Activated naive CD8-positive, alpha-beta T cell treated with anti-CD3 and anti-CD28 coated beads for 36 hours (primary cell): ENCODE measurements at regions not wholly inside any gene's neighbourhood (a gene's known extent, or its start where the extent isn't known, plus 50 kb on each side); places are given as distances from the start of the nearest gene placed in this dataset.

Experiments
- DNase-seq: peaks from one replicate; pipeline ENCODE4 v3.0.0; 2021
- H3K27ac Mint-ChIP-seq: one replicate; pipeline ENCODE4 v1.8.0; 2022; ENCODE audit warnings: mild to moderate bottlenecking, moderate library complexity, mixed read lengths
- H3K27me3 Mint-ChIP-seq: one replicate; pipeline ENCODE4 v1.8.0; 2022; ENCODE audit warnings: mild to moderate bottlenecking, mixed read lengths
- H3K36me3 Mint-ChIP-seq: one replicate; pipeline ENCODE4 v1.8.0; 2021; ENCODE audit warnings: mild to moderate bottlenecking, mixed read lengths
- H3K4me1 Mint-ChIP-seq: one replicate; pipeline ENCODE4 v1.8.0; 2021; ENCODE audit warnings: mixed read lengths
- H3K4me3 Mint-ChIP-seq: one replicate; pipeline ENCODE4 v1.8.0; 2022; ENCODE audit warnings: mild to moderate bottlenecking, moderate library complexity, mixed read lengths
- H3K9me3 Mint-ChIP-seq: one replicate; pipeline ENCODE4 v1.8.0; 2022; ENCODE audit warnings: mixed read lengths

DNA sequence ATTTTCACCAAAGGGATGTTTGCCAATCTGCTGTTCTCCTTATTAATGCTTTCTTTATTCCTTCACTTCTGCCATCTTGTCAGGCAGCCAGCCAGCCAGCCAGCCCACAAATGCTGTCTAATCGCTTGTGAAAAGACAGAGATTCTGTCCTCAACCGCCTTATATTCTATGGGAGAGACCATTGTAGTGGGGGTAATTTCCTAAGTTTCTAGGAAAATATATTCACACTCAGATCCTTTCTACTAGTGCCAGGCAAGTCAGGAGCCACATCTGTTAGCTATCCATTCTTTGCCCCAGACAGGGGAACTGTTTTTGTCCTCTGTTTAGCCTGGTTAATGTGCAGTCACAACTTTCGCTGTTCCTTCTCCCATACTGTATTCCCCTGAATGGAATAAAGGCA, 1023.1 kb downstream of the ADGRL2 start:
- H3K27me3 Mint-ChIP-seq = peaks cover 4% of the 10 kb centered on the region
- DNase-seq = no peak
- H3K4me3 Mint-ChIP-seq = no peak overlapping the region
- H3K27ac Mint-ChIP-seq = no peak overlapping the region
- H3K4me1 Mint-ChIP-seq = peaks cover 6% of the 10 kb centered on the region
- no peaks in the 10 kb centered on the region for H3K36me3 Mint-ChIP-seq
- H3K9me3 Mint-ChIP-seq = no peaks in the 10 kb centered on the region

DNA sequence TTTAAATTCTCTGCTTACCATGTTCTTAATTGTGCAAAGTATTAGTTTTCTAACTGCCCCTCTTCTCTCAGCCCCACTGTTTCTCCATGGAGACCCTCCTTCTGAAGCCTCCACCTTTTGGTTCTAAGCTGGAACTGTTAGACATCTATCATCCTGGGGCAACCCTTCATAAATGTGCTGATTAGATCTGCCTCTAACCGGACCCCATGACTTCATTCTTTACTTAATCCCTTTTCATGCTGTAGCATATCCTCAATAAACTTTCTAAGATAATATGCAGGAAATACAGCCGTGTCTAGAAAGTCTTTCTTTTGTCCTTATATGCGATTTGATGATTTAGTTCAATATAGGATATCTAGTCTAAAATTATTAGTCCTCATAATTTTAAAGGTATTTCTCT, 1020.1 kb downstream of the ADGRL2 start:
- H3K27ac Mint-ChIP-seq = no peak overlapping the region

DNA sequence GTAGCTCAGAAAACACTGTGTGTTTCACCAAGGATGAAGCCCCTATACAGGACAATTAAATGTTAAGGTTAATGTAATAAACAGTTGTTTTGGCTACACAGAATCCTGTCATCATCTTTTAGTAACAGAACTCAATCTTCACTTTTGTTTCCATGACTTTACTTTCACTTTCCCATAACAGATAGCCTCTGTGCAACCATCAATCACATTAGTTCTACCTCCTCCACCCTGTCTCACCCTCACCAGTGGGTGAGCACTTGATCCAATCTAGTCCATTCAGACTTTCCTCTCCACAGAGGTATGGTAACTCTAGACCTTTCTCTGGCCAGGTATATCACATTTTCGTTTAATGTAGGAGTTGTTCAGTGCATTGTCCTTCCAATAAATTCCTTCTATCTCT, 1018.5 kb downstream of the ADGRL2 start:
- Mint-ChIP-seq H3K4me1 (peaks cover 8% of the 10 kb centered on the region), H3K4me3 (no peak overlapping the region), H3K36me3 (no peaks in the 10 kb centered on the region), H3K27ac (no peak overlapping the region), H3K9me3 (no peaks in the 10 kb centered on the region), H3K27me3 (peaks cover 8% of the 10 kb centered on the region)
- peak; percentile 1 for DNase-seq

More for the DNA sequence above, 1020.1 kb downstream of the ADGRL2 start:
- H3K27me3 Mint-ChIP-seq = peaks cover 8% of the 10 kb centered on the region
- H3K36me3 Mint-ChIP-seq = no peaks in the 10 kb centered on the region
- H3K9me3 Mint-ChIP-seq = no peaks in the 10 kb centered on the region
- H3K4me1 Mint-ChIP-seq = peaks cover 8% of the 10 kb centered on the region
- H3K4me3 Mint-ChIP-seq = no peak overlapping the region
- no peak for DNase-seq

DNA sequence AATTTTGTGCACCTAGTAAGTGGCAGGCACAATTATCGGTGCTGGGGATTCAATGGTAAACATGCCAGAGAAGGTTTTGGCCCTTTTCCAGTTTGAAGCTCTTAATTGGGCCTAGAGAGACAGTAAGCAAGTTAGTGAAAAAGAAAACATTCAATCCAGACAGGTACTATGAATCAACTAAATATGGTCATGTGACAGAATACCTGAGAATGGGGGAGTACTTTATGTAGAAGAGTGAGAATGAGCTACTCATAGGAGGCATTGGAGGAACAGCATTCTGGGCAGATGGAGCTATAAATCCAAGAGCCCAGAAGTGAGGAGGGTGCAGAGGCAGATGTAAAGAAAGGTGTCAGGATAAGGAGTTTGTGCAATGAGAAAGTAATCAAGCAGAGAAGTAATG, 1017.9 kb downstream of the ADGRL2 start:
- no peak overlapping the region for H3K4me3 Mint-ChIP-seq
- H3K27ac Mint-ChIP-seq = peak overlapping the region; percentile 7
- peaks cover 8% of the 10 kb centered on the region for H3K27me3 Mint-ChIP-seq
- H3K36me3 Mint-ChIP-seq = no peaks in the 10 kb centered on the region
- no peak for DNase-seq
- H3K9me3 Mint-ChIP-seq = no peaks in the 10 kb centered on the region
- H3K4me1 Mint-ChIP-seq = peaks cover 8% of the 10 kb centered on the region

DNA sequence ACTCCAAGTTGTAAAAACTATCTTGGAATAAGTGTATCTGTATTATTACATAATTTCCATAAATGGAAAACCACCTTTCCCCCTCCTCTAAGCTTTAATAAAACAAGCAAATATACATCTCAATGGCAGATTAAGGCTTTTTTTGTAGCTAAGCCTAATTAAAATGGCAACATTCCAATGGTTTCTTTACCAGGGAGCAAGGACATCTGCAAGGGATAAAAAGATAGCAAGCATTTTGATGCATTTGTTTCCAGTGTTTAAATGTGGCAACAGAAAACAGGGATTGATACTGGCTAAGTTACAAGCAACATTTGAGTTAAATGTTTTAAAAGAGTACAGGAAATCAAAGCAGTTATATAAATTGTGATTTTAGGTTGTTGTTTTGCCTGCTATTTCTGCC, 1012.7 kb downstream of the ADGRL2 start:
- no peaks in the 10 kb centered on the region for H3K4me1 Mint-ChIP-seq
- no peak overlapping the region for H3K27ac Mint-ChIP-seq
- peaks cover 8% of the 10 kb centered on the region for H3K27me3 Mint-ChIP-seq
- no peaks in the 10 kb centered on the region for H3K36me3 Mint-ChIP-seq
- no peaks in the 10 kb centered on the region for H3K9me3 Mint-ChIP-seq
- no peak overlapping the region for H3K4me3 Mint-ChIP-seq
- DNase-seq = no peak

DNA sequence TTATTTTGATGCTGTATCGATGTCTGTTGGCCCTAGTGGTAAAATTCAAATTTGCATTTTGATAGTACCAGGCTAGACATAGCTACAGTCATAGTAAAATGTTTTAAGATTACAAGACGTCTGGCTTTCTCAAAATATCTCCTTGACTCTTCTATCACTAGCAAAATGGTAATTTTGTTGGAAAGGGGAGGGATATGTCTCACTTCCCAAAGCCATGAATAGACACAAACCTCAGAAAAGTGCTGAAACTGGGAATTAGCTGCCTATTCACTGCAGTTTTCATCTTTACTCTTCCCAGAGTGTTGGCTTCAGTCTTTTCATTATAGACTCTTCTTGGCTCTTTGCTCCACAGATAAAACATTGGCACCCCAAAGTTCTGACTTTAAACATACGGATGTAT, 1009.9 kb downstream of the ADGRL2 start:
- Mint-ChIP-seq H3K27me3 (no peaks in the 10 kb centered on the region), H3K9me3 (no peaks in the 10 kb centered on the region), H3K36me3 (no peaks in the 10 kb centered on the region), H3K4me1 (no peaks in the 10 kb centered on the region), H3K27ac (no peak overlapping the region), H3K4me3 (no peak overlapping the region)
- DNase-seq = no peak

DNA sequence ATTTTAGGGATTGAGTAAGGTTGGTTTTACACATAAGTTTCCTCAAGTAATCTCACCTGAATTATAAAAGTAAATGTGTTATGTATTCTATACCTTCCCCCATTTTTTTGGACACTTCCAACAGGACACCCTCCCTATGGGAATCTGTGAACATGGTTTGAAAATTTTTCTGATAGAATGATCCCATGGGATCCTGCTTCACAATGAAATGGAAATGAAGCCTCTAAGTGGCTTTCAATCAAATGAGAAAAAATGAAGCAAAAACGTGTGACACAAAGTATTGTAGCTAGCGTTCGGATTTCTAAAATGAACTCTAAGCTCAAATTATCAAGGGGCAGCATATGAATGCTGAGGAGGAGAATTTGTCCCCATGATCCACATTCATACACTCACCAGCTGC, 1006.8 kb downstream of the ADGRL2 start:
- Mint-ChIP-seq H3K4me3 (no peak overlapping the region), H3K27ac (no peak overlapping the region), H3K36me3 (no peaks in the 10 kb centered on the region), H3K27me3 (peaks cover 7% of the 10 kb centered on the region), H3K9me3 (no peaks in the 10 kb centered on the region), H3K4me1 (no peaks in the 10 kb centered on the region)
- DNase-seq = no peak

DNA sequence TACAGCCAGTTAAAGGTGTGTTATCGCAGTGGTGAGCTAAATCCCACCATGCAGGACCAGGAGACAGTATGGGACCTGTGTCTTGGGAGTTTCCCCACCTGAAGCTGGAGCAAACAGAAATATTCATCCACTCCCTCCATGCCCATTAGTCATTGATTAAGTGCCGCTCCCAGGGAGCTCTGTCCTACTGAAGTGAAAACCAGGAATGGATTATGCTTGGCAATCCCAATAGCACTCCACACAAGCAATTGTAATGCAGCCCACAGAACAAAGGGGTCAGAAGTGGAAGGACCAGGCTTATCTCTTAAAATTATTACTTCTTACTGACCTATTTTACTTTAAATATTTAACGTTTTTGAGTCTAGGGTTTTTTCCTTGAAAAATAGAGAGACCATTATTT, 1005.4 kb downstream of the ADGRL2 start:
- Mint-ChIP-seq H3K4me3 (no peak overlapping the region), H3K4me1 (no peaks in the 10 kb centered on the region), H3K9me3 (no peaks in the 10 kb centered on the region), H3K27ac (no peak overlapping the region), H3K27me3 (peaks cover 7% of the 10 kb centered on the region), H3K36me3 (no peaks in the 10 kb centered on the region)
- no peak for DNase-seq

DNA sequence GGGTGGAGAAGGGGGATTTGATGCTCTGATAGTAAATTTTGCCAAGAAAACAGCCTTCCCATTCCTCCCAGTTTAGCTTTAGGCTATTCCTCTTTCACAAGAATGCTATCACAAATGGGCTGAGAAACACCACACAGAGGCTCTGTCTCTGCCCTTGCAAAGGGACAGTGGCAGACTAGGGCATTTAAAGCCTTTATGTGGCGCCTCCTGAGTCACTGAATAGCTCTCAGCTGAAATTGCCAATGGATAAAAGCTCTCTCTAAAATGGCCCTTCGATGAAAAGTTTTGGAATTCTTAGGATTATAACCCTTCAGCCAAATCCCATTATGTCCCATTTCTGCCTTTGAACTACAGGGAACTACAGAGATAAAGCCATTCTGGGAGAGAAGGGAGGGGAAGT, 1000.4 kb downstream of the ADGRL2 start:
- Mint-ChIP-seq H3K36me3 (no peaks in the 10 kb centered on the region), H3K4me3 (no peak overlapping the region), H3K27ac (no peak overlapping the region), H3K9me3 (peaks cover 3% of the 10 kb centered on the region), H3K4me1 (no peaks in the 10 kb centered on the region), H3K27me3 (peaks cover 7% of the 10 kb centered on the region)
- DNase-seq = no peak

DNA sequence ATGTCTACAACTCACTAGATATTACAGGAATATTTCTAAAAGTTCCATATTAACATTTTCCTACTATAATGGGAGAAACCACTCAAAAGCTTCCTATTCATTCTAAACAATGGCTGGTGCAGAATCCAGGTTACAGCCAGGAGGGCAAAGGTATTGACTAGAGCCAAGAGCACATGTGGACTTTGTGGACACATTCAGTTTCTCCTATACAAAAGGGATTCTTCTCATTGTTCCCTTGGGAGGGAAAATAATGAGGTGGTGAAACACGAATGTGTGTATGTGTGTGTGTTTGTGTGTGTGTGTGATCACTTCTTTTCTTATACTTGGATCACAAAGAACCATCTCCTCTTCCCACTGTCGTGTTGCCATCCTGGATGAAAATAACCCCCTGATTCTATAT, 1000.0 kb downstream of the ADGRL2 start:
- Mint-ChIP-seq H3K27me3 (peaks cover 7% of the 10 kb centered on the region), H3K4me1 (no peaks in the 10 kb centered on the region), H3K27ac (no peak overlapping the region), H3K9me3 (peaks cover 3% of the 10 kb centered on the region), H3K36me3 (no peaks in the 10 kb centered on the region), H3K4me3 (no peak overlapping the region)
- DNase-seq = no peak

DNA sequence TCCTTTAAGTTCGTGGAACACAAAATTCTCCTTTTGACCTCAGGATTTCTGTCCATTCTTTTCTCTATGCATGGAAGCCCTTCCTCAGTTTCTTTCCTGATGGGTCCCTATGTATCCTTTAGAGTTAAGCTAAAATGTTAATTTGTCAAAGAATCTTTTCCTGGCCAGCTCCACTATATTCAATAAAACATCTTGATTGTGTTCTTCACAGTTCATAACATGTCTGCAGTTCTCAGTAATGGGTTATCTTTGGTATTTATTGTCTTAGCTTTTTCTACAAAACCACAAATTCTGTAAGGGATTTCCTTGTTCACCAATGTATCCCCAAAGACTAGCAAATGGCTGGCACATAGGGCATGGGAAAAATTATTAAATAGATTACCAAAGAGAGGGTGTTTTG, 998.5 kb downstream of the ADGRL2 start:
- Mint-ChIP-seq H3K4me3 (no peak overlapping the region), H3K36me3 (no peaks in the 10 kb centered on the region), H3K27ac (no peak overlapping the region), H3K4me1 (no peaks in the 10 kb centered on the region), H3K9me3 (peaks cover 3% of the 10 kb centered on the region), H3K27me3 (no peaks in the 10 kb centered on the region)
- no peak for DNase-seq

DNA sequence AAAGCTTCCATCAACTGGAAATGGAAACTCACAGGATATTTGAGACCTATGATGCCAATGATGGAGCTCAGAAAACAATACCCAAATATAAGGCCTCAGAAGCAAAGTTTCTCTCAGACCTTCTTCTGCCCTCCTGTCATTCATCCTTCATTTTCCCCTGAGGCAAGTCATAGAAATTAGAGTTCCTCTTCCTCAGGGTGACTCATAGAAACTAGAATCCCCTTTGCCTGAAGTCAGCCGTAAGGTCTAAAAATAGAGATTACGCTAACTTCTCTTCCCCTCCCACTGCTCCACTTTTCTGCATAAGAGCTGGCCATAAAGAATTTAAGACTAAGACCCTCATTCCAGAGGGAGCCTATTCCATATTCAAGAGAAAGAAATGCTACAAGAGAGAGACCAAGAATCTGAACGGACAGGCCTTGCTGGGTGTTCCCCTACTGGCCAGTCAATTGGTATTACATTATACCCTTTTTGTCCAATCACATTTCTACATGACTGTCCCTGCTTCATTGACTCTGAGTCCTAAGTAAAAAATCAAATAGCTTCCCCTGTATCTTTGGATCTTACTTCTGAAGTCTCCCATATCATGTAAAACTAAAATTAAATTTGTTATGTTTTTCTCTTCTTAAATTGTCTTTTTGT, 994.9 kb downstream of the ADGRL2 start:
- no peak overlapping the region for H3K27ac Mint-ChIP-seq
- no peaks in the 10 kb centered on the region for H3K27me3 Mint-ChIP-seq
- no peaks in the 10 kb centered on the region for H3K36me3 Mint-ChIP-seq
- H3K9me3 Mint-ChIP-seq = peaks cover 8% of the 10 kb centered on the region
- no peaks in the 10 kb centered on the region for H3K4me1 Mint-ChIP-seq
- H3K4me3 Mint-ChIP-seq = no peak overlapping the region
- DNase-seq = no peak

DNA sequence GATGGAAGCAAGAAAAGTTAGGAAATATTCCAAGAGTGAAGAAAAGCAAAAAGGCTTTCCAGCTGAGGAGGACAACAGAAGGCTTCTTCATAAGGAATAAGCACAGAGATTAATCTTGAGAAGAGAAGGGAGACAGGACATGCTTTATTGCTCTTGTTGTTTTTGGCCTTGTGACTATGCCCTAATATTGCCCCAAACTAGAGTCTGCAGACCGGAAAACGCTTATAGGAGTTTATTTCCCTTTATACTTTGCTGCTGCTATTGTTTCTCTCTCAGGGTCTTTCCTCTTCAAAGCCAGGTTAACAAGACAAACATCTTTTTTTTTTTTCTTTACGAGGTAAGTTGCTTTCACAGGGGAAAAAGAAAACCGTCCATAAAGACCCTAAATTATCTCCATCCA, 991.4 kb downstream of the ADGRL2 start:
- H3K4me1 Mint-ChIP-seq = no peaks in the 10 kb centered on the region
- peaks cover 4% of the 10 kb centered on the region for H3K27me3 Mint-ChIP-seq
- H3K9me3 Mint-ChIP-seq = peaks cover 7% of the 10 kb centered on the region
- no peaks in the 10 kb centered on the region for H3K36me3 Mint-ChIP-seq
- DNase-seq = no peak
- H3K27ac Mint-ChIP-seq = no peak overlapping the region
- no peak overlapping the region for H3K4me3 Mint-ChIP-seq

DNA sequence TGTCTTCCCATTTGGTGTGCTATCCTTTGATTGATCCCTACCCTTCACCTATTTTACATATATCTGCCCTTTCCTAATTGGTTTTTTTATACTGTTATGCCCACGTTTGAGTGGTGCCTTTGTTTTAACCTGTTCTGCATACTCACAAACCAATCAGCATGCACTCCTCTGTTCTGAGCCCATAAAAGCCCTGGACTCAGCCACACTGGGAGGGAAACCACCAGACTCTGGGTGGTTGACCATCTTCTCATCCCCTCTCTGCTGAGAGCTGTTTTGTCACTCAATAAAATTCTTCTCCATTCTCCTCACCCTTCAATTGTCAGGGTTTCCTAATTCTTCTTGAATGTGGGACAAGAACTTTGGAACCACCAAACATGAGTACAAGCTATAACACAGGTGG, 989.8 kb downstream of the ADGRL2 start:
- H3K36me3 Mint-ChIP-seq = no peaks in the 10 kb centered on the region

DNA sequence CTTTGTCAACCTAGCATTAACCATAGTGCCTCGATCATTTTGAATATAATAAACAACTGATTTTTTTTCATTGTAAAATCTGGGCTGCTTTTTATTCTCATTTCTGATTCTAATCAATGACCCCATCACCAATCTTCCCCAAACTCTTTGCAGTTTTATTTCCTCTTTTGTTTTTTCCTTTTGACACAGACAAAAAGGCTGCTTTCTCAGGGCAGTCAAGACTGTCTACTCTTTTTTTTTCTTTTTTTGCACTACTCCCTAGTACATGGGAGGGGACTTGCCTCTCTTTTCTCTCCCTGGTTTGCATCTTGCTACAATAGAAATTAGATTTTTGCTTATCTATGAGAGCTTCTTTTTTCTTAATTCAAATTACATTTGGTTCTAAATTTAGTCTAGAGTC, 987.9 kb downstream of the ADGRL2 start:
- Mint-ChIP-seq H3K9me3 (peaks cover 7% of the 10 kb centered on the region), H3K4me1 (no peaks in the 10 kb centered on the region), H3K4me3 (no peak overlapping the region), H3K36me3 (no peaks in the 10 kb centered on the region), H3K27ac (no peak overlapping the region), H3K27me3 (peaks cover 4% of the 10 kb centered on the region)
- DNase-seq = no peak

More for the DNA sequence above, 989.8 kb downstream of the ADGRL2 start:
- Mint-ChIP-seq H3K4me3 (no peak overlapping the region), H3K9me3 (peaks cover 7% of the 10 kb centered on the region), H3K4me1 (no peaks in the 10 kb centered on the region), H3K27me3 (peaks cover 4% of the 10 kb centered on the region), H3K27ac (no peak overlapping the region)
- no peak for DNase-seq

DNA sequence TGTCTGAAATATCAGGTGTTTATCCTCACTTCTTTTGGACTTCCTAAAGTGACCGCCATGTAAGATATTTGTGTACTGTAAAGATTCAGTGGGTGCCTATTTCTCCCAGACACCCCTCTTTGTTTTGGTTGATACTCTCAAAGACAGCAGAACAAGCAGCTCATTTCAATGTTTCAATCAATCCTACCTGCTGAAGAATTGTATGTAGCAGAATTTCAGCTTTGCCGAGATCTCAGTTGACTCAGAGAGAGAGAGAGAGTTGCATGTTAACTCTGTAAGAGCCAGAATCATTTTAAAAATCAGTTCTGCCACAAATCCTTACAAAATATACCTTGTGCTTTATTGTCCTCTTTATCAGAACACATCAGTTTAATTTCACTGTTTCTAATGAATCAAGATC, 987.3 kb downstream of the ADGRL2 start:
- no peak for DNase-seq
- Mint-ChIP-seq H3K4me3 (no peak overlapping the region), H3K4me1 (no peaks in the 10 kb centered on the region), H3K9me3 (peaks cover 7% of the 10 kb centered on the region), H3K36me3 (no peaks in the 10 kb centered on the region), H3K27me3 (peaks cover 4% of the 10 kb centered on the region), H3K27ac (no peak overlapping the region)
